Activated CD4-positive, alpha-beta T cell treated with anti-CD3 and anti-CD28 coated beads, Interleukin-2, amount 10 ng/mL, durations not matched to agents 24 days and 14 days (primary cell): ENCODE measurements at regions not wholly inside any gene's neighbourhood (a gene's known extent, or its start where the extent isn't known, plus 50 kb on each side); places are given as distances from the start of the nearest gene placed in this dataset.

ENCODE experiments used
- DNase-seq: peaks from one replicate; pipeline ENCODE4 v3.0.0; 2022
- H3K27ac Mint-ChIP-seq: one replicate; pipeline ENCODE4 v1.8.0; 2022; ENCODE audit warnings: mild to moderate bottlenecking, mixed read lengths
- H3K27me3 Mint-ChIP-seq: one replicate; pipeline ENCODE4 v1.8.0; 2022; ENCODE audit warnings: mixed read lengths
- H3K36me3 Mint-ChIP-seq: one replicate; pipeline ENCODE4 v1.8.0; 2022; ENCODE audit warnings: low read depth, mild to moderate bottlenecking, mixed read lengths
- H3K4me1 Mint-ChIP-seq: one replicate; pipeline ENCODE4 v1.8.0; 2021; ENCODE audit warnings: mixed read lengths
- H3K4me3 Mint-ChIP-seq: one replicate; pipeline ENCODE4 v1.8.0; 2022; ENCODE audit warnings: mild to moderate bottlenecking, moderate library complexity, mixed read lengths
- H3K9me3 Mint-ChIP-seq: one replicate; pipeline ENCODE4 v1.8.0; 2021; ENCODE audit warnings: mixed read lengths
- intact Hi-C: fragments of 100-400 bp; cut with micrococcal nuclease; formaldehyde crosslinking; loops from one replicate; pipeline ENCODE4 v1.15.1; 2023

DNA sequence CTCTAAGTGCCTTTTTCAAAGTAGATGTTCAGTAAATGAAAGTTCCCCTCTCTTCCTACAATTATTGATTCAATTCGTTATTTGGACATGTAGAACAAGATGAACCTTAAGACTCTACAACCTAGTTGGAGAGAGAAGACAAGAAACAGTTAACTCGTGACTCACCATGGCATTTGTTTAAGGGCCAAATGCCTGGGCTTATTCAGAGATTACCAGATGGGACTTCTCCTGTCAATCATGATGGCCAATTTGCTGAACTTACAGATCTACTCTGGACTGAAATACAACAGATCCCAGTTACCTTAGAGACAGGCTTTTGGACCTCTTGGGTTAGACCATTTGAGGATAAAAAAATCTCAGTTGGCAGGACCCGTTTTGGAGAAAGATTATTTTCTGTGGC lies 93.5 kb downstream of the C1orf94 start:
- Mint-ChIP-seq H3K9me3 (no peaks in the 10 kb centered on the region), H3K36me3 (no peaks in the 10 kb centered on the region), H3K4me3 (no peak overlapping the region), H3K4me1 (no peaks in the 10 kb centered on the region), H3K27ac (no peak overlapping the region), H3K27me3 (no peaks in the 10 kb centered on the region)
- no peak for DNase-seq
- intact Hi-C loops = no loop called here

DNA sequence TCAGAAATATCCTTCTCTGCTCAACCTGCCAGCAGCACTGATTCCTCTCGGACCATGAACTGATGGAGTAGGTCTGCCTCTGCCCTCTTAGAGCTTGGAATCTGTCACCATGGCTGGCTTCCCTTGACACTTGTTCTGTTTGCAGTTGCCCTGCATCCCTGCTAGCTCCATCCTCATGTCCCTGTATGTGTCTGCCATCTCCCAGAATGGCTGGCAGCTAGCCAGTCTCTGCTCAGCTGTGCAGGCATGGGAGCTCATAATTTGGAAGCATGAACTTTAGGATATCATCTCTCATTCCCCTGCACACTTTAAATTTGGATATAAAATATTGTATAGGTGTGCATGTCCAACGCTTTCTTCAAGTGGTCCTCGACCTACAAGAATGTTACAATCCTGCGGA lies 95.4 kb downstream of the C1orf94 start:
- no peaks in the 10 kb centered on the region for H3K27me3 Mint-ChIP-seq
- no peak overlapping the region for H3K4me3 Mint-ChIP-seq
- H3K36me3 Mint-ChIP-seq = no peaks in the 10 kb centered on the region
- intact Hi-C loops = no loop called here
- peak; percentile 19 for DNase-seq
- H3K9me3 Mint-ChIP-seq = no peaks in the 10 kb centered on the region
- no peak overlapping the region for H3K27ac Mint-ChIP-seq
- no peaks in the 10 kb centered on the region for H3K4me1 Mint-ChIP-seq

DNA sequence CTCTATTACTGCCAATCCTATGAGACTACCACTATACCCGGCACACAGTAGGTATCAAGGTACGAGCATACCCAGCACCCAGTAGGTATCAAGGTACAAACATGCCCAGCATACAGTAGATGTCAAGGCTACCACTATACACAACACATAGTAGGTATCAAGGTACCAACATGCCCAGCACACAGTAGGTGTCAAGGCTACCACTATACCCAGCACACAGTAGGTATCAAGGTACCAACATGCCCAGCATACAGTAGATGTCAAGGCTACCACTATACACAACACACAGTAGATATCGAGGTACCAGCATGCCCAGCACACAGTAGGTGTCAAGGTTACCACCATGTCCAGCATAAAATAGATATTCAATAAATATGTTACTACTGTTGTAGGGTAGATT lies 98.4 kb downstream of the C1orf94 start:
- H3K4me3 Mint-ChIP-seq = no peak overlapping the region
- no peak overlapping the region for H3K27ac Mint-ChIP-seq
- intact Hi-C loops = no loop called here
- H3K27me3 Mint-ChIP-seq = no peaks in the 10 kb centered on the region
- H3K36me3 Mint-ChIP-seq = no peaks in the 10 kb centered on the region
- H3K4me1 Mint-ChIP-seq = no peaks in the 10 kb centered on the region
- no peaks in the 10 kb centered on the region for H3K9me3 Mint-ChIP-seq
- DNase-seq = no peak

DNA sequence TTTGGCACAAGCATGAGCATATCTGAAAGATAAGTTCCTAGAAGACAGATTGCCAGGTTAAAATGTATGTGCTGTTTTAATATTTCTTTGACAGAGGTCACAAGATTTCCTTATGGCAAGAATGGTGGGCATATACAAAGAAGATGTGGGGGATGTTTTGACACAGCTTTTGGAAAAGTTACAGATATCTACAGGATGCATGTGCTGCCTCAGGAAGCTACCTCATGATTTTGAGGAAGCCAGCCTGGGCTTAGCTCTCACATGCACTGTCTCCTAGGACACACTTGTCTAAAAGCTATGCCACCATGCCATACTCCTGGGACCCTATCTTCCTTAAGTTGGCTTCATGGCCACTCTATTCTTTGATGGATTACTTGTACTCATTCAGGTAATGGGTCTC lies 99.9 kb downstream of the C1orf94 start:
- intact Hi-C loops = no loop called here
- no peaks in the 10 kb centered on the region for H3K36me3 Mint-ChIP-seq
- no peaks in the 10 kb centered on the region for H3K27me3 Mint-ChIP-seq
- H3K9me3 Mint-ChIP-seq = no peaks in the 10 kb centered on the region
- no peak overlapping the region for H3K27ac Mint-ChIP-seq
- no peaks in the 10 kb centered on the region for H3K4me1 Mint-ChIP-seq
- DNase-seq = peak; percentile 31
- no peak overlapping the region for H3K4me3 Mint-ChIP-seq

DNA sequence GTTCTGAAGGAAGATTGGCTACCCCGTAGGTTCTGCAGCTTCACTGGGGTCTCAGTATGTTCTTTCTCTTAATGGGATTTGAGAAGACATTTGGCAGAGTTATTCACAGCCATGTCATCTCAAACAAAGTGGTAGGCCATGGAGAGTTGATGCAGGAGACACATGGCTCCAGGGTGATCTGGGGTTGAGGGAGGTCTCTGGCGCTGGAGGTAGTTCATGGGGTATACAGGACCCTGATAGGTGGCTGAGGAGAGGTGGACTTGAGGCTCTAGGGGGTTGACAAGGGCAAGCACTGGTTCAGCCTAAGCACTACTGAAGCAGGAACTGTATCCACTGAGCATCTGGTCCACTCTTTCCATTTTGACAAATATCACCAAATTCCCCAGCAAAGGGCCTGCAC lies 100.4 kb downstream of the C1orf94 start:
- no peaks in the 10 kb centered on the region for H3K9me3 Mint-ChIP-seq
- intact Hi-C loops = no loop called here
- no peaks in the 10 kb centered on the region for H3K4me1 Mint-ChIP-seq
- H3K27ac Mint-ChIP-seq = no peak overlapping the region
- no peak overlapping the region for H3K4me3 Mint-ChIP-seq
- no peaks in the 10 kb centered on the region for H3K27me3 Mint-ChIP-seq
- peak; percentile 37 for DNase-seq
- H3K36me3 Mint-ChIP-seq = no peaks in the 10 kb centered on the region

DNA sequence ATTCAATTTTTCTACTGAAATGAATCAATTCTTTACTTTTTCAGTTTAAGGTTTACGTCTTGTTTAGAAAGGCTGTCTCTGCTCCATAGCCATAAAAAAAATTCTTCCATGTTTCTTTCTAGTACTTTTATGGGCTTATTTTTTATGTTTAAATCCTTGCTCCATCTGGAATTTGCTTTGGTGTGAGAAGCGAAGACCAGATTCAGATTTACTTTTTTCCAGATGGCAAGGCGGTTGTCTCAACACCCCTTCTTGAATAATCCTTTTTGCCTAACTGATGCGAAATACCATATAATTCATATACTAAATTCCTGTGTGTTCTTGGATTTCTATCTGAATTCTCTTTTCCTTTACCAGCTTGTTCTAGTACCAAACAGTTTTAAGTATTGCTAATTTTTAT lies 101.5 kb downstream of the C1orf94 start:
- Mint-ChIP-seq H3K27ac (no peak overlapping the region), H3K4me1 (no peaks in the 10 kb centered on the region), H3K4me3 (no peak overlapping the region), H3K27me3 (no peaks in the 10 kb centered on the region), H3K36me3 (no peaks in the 10 kb centered on the region), H3K9me3 (no peaks in the 10 kb centered on the region)
- intact Hi-C loops = no loop called here
- no peak for DNase-seq

DNA sequence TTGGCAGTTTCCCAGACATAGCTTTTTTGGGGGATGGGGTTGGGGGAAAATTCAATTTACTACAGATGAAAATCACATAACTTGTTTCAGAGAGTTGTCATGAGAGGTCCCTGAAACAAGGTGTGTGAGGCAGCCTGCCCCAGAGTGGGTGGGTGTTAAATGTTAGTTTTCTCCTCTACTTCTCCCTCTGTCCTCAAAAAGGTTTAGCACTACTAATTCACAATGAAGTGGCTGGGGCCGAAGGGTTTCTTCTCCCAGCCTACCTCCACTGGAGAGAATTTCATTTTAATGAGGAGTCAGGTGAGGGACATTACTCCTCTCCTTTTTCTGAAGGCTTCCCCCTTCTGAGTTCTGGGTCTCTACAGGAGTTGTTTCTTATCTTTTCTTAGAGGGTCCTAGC lies 103.3 kb downstream of the C1orf94 start:
- no peak overlapping the region for H3K4me3 Mint-ChIP-seq
- intact Hi-C loops = no loop called here
- no peaks in the 10 kb centered on the region for H3K36me3 Mint-ChIP-seq
- no peak overlapping the region for H3K27ac Mint-ChIP-seq
- no peaks in the 10 kb centered on the region for H3K9me3 Mint-ChIP-seq
- no peaks in the 10 kb centered on the region for H3K27me3 Mint-ChIP-seq
- no peaks in the 10 kb centered on the region for H3K4me1 Mint-ChIP-seq
- peak; percentile 27 for DNase-seq

DNA sequence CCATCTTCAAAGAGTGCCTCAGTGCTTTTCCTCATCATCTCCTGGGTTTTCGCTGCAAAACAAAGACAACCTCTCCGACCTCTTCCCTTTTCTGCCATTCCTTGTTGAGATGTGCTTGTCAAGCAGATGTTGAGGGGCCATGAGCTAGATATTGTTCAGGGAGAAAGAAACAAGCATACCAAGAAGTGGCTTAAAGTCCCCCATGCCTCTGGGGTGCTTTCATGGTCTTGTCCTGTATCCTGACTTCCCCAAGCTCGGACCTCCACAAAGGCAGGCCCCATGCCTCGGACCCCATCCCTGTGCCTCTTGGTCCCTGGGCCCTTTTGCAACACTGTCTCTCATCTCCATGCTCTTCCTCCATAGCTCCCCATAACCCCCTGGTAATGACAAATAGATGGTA lies 103.8 kb downstream of the C1orf94 start:
- no peaks in the 10 kb centered on the region for H3K36me3 Mint-ChIP-seq
- H3K27ac Mint-ChIP-seq = no peak overlapping the region
- H3K4me1 Mint-ChIP-seq = no peaks in the 10 kb centered on the region
- intact Hi-C loops = no loop called here
- no peaks in the 10 kb centered on the region for H3K9me3 Mint-ChIP-seq
- no peak overlapping the region for H3K4me3 Mint-ChIP-seq
- DNase-seq = peak; percentile 32
- no peaks in the 10 kb centered on the region for H3K27me3 Mint-ChIP-seq

DNA sequence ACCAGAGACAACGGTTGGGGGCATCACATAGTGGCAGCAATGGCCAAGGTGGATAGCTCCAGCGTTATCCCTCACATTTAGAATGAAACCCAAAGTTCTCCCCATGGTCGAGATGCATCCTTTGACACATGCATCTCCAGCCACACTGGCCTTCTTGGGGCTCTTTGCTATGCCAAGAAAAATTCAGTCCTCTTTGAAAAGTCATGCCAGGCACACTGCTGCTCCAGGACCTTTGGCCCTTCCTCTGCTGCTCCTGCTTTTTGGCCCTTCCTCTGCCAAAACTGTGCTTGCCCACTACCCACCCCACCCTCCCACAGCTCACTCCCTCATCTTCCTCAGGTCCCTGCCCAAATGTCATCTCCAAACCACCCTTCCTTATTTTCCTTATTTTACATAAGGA lies 106.4 kb downstream of the C1orf94 start:
- intact Hi-C loops = no loop called here
- H3K9me3 Mint-ChIP-seq = no peaks in the 10 kb centered on the region

DNA sequence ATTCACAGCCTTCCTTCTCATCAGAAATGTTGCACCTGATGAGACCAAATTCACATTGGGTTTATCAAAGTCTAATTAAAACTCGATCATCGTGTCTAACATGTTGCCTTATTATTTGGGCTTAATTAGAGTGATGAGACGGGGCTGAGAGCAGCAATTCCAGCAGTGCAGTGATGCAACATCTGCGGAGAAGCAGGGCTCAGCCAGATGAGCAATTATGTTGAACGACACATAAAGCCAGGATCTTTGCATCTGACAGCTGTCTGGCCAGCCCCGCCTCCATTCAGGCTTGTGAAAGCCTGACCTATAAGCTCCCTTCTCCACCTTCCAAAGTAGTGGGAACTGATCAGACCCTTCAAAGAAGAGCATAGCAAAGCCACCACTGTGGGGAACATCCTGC lies 109.8 kb downstream of the C1orf94 start:
- H3K4me3 Mint-ChIP-seq = no peak overlapping the region
- H3K9me3 Mint-ChIP-seq = no peaks in the 10 kb centered on the region
- no peak overlapping the region for H3K27ac Mint-ChIP-seq
- intact Hi-C loops = no loop called here
- no peaks in the 10 kb centered on the region for H3K4me1 Mint-ChIP-seq
- no peaks in the 10 kb centered on the region for H3K36me3 Mint-ChIP-seq
- DNase-seq = peak; percentile 14
- H3K27me3 Mint-ChIP-seq = no peaks in the 10 kb centered on the region

More for the DNA sequence above, 106.4 kb downstream of the C1orf94 start:
- DNase-seq = no peak
- H3K4me3 Mint-ChIP-seq = no peak overlapping the region
- no peaks in the 10 kb centered on the region for H3K27me3 Mint-ChIP-seq
- H3K4me1 Mint-ChIP-seq = no peaks in the 10 kb centered on the region
- no peak overlapping the region for H3K27ac Mint-ChIP-seq
- H3K36me3 Mint-ChIP-seq = no peaks in the 10 kb centered on the region

DNA sequence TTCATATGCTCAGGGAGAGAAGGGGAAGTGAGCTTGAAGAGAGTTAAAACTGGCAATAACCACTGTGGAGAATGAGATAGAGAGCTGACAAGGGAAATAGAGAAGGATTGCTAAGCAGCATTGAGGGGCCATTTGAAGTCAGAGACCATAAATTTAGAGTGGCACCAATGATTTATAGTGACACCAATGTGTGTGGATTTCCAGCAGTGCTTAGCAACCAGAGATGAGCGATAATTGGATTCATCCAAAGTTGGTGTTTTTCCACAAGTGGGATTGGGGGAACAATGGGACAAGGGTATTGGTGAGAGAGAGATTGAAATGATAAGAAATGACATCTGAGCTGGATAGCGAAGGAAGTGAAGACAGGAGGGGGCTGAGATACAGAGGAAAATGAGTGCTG lies 114.1 kb downstream of the C1orf94 start:
- H3K36me3 Mint-ChIP-seq = no peaks in the 10 kb centered on the region
- no peaks in the 10 kb centered on the region for H3K9me3 Mint-ChIP-seq
- no peak overlapping the region for H3K27ac Mint-ChIP-seq
- DNase-seq = no peak
- no peaks in the 10 kb centered on the region for H3K27me3 Mint-ChIP-seq
- no peaks in the 10 kb centered on the region for H3K4me1 Mint-ChIP-seq
- intact Hi-C loops = no loop called here
- no peak overlapping the region for H3K4me3 Mint-ChIP-seq

DNA sequence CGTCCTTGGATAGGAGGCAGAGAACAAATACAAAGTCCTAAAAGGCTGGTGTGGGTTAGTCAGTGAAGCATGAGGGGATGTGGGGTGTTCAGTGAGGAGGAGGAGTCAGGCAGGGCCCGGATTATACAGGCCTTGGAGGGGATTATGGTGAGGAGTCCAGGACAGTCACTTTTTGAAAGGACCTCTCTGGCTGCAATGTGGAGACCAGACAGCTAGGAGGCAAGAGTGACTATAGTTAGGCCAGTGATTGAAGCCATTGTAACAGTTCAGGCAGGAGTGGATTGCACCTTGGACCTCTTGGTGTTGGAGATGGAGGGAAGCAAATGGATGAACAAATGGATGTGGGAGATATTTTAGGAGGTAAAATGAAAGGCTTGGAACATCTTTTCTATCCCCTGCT lies 115.8 kb downstream of the C1orf94 start:
- no peaks in the 10 kb centered on the region for H3K27me3 Mint-ChIP-seq
- no peak for DNase-seq
- no peaks in the 10 kb centered on the region for H3K9me3 Mint-ChIP-seq
- H3K4me1 Mint-ChIP-seq = no peaks in the 10 kb centered on the region
- H3K27ac Mint-ChIP-seq = no peak overlapping the region
- H3K36me3 Mint-ChIP-seq = no peaks in the 10 kb centered on the region
- no peak overlapping the region for H3K4me3 Mint-ChIP-seq
- intact Hi-C loops = no loop called here

DNA sequence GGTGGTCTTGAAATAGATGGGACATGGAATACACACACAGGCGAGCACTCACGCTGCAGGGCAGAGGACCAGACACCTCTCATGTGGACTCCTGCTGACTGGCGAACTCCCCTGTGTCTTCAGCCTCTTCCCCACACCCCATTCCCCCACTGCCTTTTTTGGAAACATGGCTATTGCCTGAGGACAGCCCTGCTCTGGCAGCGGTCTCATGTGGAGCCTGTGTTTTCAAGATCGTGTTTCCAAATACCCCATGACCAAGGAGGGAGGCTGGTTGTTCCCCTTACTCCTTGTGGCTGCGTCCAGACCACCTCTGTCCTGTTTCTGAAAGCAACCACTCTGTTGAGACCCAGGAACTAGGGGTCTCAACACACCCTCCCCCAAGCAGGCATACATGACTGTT lies 119.4 kb downstream of the C1orf94 start:
- Mint-ChIP-seq H3K4me1 (no peaks in the 10 kb centered on the region), H3K27ac (no peak overlapping the region), H3K36me3 (no peaks in the 10 kb centered on the region), H3K9me3 (no peaks in the 10 kb centered on the region), H3K4me3 (no peak overlapping the region), H3K27me3 (no peaks in the 10 kb centered on the region)
- DNase-seq = no peak
- intact Hi-C loops = no loop called here

DNA sequence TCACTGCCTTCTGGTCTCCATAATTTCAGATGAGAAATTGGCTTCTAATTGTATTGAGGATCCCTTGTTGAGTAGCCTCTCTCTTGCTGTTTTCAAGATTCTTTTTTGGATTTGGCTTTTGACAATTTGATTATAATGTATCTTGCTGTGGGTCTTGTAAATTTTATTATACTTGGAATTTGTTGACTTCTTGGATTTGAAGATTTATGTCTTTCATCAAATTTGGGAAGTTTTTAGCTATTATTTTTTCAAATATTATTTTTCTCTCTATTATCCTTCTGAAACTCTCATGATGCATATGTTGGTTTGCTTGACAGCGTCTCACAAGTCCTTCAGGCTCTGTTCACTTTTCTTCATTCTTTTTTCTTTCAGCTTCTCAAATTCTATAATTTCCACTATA lies 126.1 kb downstream of the C1orf94 start:
- no peak overlapping the region for H3K4me3 Mint-ChIP-seq
- H3K36me3 Mint-ChIP-seq = no peaks in the 10 kb centered on the region
- H3K4me1 Mint-ChIP-seq = no peaks in the 10 kb centered on the region
- H3K27me3 Mint-ChIP-seq = no peaks in the 10 kb centered on the region
- no peaks in the 10 kb centered on the region for H3K9me3 Mint-ChIP-seq
- no peak overlapping the region for H3K27ac Mint-ChIP-seq
- intact Hi-C loops = no loop called here
- no peak for DNase-seq

DNA sequence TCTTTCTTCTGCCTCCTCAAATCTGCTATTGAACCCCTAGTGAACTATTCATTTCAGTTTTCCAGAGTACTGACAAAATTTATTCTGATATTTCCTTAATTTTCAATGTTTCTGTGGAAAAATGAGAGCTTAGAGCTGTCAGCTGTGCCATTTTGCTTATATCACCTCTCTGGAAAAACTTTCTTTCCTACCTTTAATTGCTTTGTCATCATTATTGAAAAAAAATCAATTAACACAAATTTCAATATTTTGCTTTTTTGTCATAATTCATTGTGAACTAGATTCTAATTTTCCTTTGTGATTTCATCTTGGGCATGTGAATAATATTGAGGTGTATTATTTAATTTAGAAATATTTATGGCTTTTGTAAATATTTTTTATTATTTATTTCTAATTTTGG lies 126.5 kb downstream of the C1orf94 start:
- no peak for DNase-seq
- H3K36me3 Mint-ChIP-seq = no peaks in the 10 kb centered on the region
- intact Hi-C loops = no loop called here
- H3K27ac Mint-ChIP-seq = no peak overlapping the region
- no peaks in the 10 kb centered on the region for H3K4me1 Mint-ChIP-seq
- H3K9me3 Mint-ChIP-seq = no peaks in the 10 kb centered on the region
- no peak overlapping the region for H3K4me3 Mint-ChIP-seq
- H3K27me3 Mint-ChIP-seq = no peaks in the 10 kb centered on the region

DNA sequence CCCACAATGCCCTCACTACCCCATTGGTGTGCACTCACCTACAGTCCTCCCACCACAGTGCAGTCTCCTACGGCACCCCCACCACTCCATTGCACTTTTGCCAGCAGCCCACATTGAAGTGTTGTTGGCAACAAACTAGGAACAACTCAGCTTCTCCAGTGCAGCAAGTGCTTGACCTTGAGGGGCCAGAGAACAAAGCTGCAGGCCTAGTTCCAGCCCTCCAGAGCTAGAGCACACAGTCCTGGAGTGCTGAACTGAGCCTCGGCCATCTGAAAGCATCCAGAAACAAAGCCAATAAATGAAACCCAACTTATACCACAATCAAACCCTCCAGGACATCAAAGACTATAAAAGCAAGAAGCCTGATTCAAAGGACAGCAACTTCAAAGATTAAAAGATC lies 129.9 kb downstream of the C1orf94 start:
- Mint-ChIP-seq H3K4me1 (no peaks in the 10 kb centered on the region), H3K9me3 (no peaks in the 10 kb centered on the region), H3K27ac (no peak overlapping the region), H3K36me3 (no peaks in the 10 kb centered on the region), H3K4me3 (no peak overlapping the region), H3K27me3 (no peaks in the 10 kb centered on the region)
- no peak for DNase-seq
- intact Hi-C loops = no loop called here
